Psoas muscle (tissue), 7 donors: ENCODE measurements at regions not wholly inside any gene's neighbourhood (a gene's known extent, or its start where the extent isn't known, plus 50 kb on each side); places are given as distances from the start of the nearest gene placed in this dataset.

Experiments used
- ATAC-seq, 4 donors: fragments of 200-7000 bp; cut with Tn5 transposase; one replicate each; pipeline ENCODE4 v1.9.1; 2020; ENCODE audit warnings: moderate library complexity in 3 of 4, mild to moderate bottlenecking in 2 of 4
- DNase-seq, 2 donors: peaks; one replicate each; pipeline ENCODE4 v3.0.0-alpha.2; 2020
- H3K27ac ChIP-seq: fragments of 200-600 bp; one replicate; pipeline ENCODE4 v1.8.0; 2022
- H3K27me3 ChIP-seq, 3 donors: fragments of 200-600 bp in 1 of 3; one replicate each; pipeline versions ENCODE4 v1.6.1 to v1.8.0; 2013 to 2022; ENCODE audit warnings: low read length in 2 of 3, mild to moderate bottlenecking in 2 of 3, moderate library complexity in 1 of 3; ENCODE audit not compliant: insufficient read depth in 3 of 3
- H3K36me3 ChIP-seq, 2 donors: fragments of 200-600 bp in 1 of 2; one replicate each; pipeline versions ENCODE4 v1.6.1 to v1.8.0; 2013 to 2022; ENCODE audit warnings: low read depth in 1 of 2, mild to moderate bottlenecking in 1 of 2, moderate library complexity in 1 of 2; ENCODE audit not compliant: insufficient read depth in 1 of 2
- H3K4me1 ChIP-seq: fragments of 200-600 bp; one replicate; pipeline ENCODE4 v1.8.0; 2022
- H3K4me3 ChIP-seq: fragments of 200-600 bp; one replicate; pipeline ENCODE4 v1.8.0; 2022; ENCODE audit warnings: mild to moderate bottlenecking
- H3K9me3 ChIP-seq: fragments of 200-600 bp; one replicate; pipeline ENCODE4 v1.8.0; 2022
- CTCF ChIP-seq: fragments of 200-600 bp; IDR thresholded peaks from one replicate; pipeline ENCODE4 v1.8.0; 2022; ENCODE audit warnings: antibody characterized with exemption
- WGBS, 3 donors: extraction: QIAGEN DNeasy Blood & Tissue Kit; methylation state at CpG; one replicate each; pipeline versions ENCODE4 v1.1.6 to v1.1.7; 2013; 5-methylcytosine and 5-hydroxymethylcytosine counted together
- intact Hi-C, 2 donors: fragments of 100-400 bp; cut with DNase I; formaldehyde crosslinking; loops; one replicate each; pipeline versions ENCODE4 v1.11.0 to v1.14.2; 2022
- donor health status: healthy with polysubstance abuse.
- donor health status: DM: no; HTN: no; CAD: no; lungs with moderate emphysema.
- donor health status: Bipolar disorder and iron deficiency.
- donor health status: healthy.
- donor health status: DM: yes; HTN: yes; CAD: no.
- donor health status: DM: no; HTN: no; CAD: no.
- donor health status: DM: yes; HTN: yes; CAD: no.

GRCh38 chr18:70982292-70982691 lies 693.4 kb downstream of the SOCS6 start:
- Histone ChIP-seq H3K27me3 (no peaks in the 10 kb centered on the region), H3K4me3 (no peak overlapping the region), H3K4me1 (no peaks in the 10 kb centered on the region), H3K9me3 (peaks cover 10% of the 10 kb centered on the region), H3K27ac (no peak overlapping the region), H3K36me3 (no peaks in the 10 kb centered on the region)
- DNase-seq (no peak), ATAC-seq (no peak)
- intact Hi-C loops, result no loop called here
- WGBS, 3 donors, result 56 to 68% (median 60%) methylated on average over 2 of the region's 2 CpGs
- TF ChIP-seq CTCF, result no peak

- WGBS, 3 donors, result 84 to 86% (median 84%) methylated on average over 6 of the region's 6 CpGs
- intact Hi-C loops, result no loop called here
- DNase-seq (no peak), ATAC-seq (no peak)
- Histone ChIP-seq H3K4me1 (no peaks in the 10 kb centered on the region), H3K4me3 (no peak overlapping the region), H3K27me3 (no peaks in the 10 kb centered on the region), H3K27ac (no peak overlapping the region), H3K9me3 (peaks cover 10% of the 10 kb centered on the region), H3K36me3 (no peaks in the 10 kb centered on the region)
- no peak for TF ChIP-seq CTCF
These were observed 692.7 kb downstream of the SOCS6 start for GRCh38 chr18:70981400-70982140.

GRCh38 chr18:70973626-70974025 lies 684.8 kb downstream of the SOCS6 start:
- WGBS, 3 donors, result 52 to 56% (median 55%) methylated on average over 5 of the region's 5 CpGs
- no peak overlapping the region for H3K27ac ChIP-seq
- intact Hi-C loops, result no loop called here
- no peak overlapping the region for H3K4me3 ChIP-seq
- DNase-seq, result no peak
- H3K27me3 ChIP-seq, result no peaks in the 10 kb centered on the region
- no peaks in the 10 kb centered on the region for H3K4me1 ChIP-seq
- H3K36me3 ChIP-seq, result no peaks in the 10 kb centered on the region
- H3K9me3 ChIP-seq, result no peaks in the 10 kb centered on the region
- ATAC-seq, result no peak
- no peak for TF ChIP-seq CTCF

GRCh38 chr18:70966419-70966818 lies 677.6 kb downstream of the SOCS6 start:
- Histone ChIP-seq H3K27me3 (no peaks in the 10 kb centered on the region), H3K36me3 (no peaks in the 10 kb centered on the region), H3K4me1 (no peaks in the 10 kb centered on the region), H3K27ac (no peak overlapping the region), H3K4me3 (no peak overlapping the region), H3K9me3 (no peaks in the 10 kb centered on the region)
- WGBS, 3 donors, result 64 to 67% (median 65%) methylated on average over 3 of the region's 3 CpGs
- no peak for TF ChIP-seq CTCF
- ATAC-seq (no peak), DNase-seq (no peak)
- intact Hi-C loops, result no loop called here

GRCh38 chr18:70961939-70962338 lies 673.1 kb downstream of the SOCS6 start:
- Histone ChIP-seq H3K27ac (no peak overlapping the region), H3K4me3 (no peak overlapping the region), H3K27me3 (no peaks in the 10 kb centered on the region), H3K36me3 (no peaks in the 10 kb centered on the region), H3K9me3 (no peaks in the 10 kb centered on the region), H3K4me1 (no peaks in the 10 kb centered on the region)
- no peak for TF ChIP-seq CTCF
- DNase-seq, result no peak
- intact Hi-C loops, result no loop called here
- ATAC-seq, result no peak
- 75 to 76% (median 76%) methylated on average over 3 of the region's 3 CpGs for WGBS, 3 donors
